ENCODE measurements at regions not wholly inside any gene's neighbourhood (a gene's known extent, or its start where the extent isn't known, plus 50 kb on each side); places are given as distances from the start of the nearest gene placed in this dataset.

DNA sequence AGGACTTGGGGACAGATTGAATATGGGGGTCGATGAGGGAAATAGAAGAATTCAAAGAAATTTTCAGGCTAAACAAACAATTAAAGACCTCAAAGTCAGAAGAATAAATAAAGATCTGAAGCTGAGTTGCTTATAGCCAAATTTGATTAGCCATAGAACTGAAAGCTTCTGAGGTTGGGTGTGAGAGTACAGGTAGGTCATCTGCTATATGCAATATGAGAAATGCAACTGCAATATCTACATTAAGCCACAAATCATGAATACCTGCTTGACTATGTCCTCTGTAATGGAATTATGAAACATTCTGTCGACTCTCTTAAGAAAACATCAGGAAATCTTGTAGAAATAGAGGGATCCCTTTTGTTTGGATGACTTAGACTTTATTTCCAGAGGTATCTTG lies 192.1 kb upstream of the PCDH15 start:
- DNase-seq (ENCODE audit: low read depth in 2 of 2) = no peak

DNA sequence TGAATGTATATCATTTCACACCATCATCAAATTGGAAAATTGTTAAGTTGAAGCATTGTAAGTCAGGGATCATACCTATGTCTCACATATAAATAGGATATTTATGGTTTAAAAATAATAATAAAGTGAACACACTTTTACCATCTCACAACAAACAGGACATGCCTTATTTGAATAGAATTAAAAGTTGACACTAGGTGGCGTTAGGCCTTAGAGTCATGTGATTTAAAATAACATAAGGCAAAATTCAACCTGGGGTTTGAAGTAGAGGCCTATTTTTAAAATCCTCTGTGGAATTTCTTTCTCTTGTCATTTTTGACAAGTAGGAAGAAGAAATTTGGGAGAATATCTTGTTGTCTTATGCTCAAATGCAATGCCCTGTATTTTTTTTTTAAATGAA lies 184.7 kb upstream of the PCDH15 start:
- DNase-seq (ENCODE audit: low read depth in 2 of 2) = no peak

DNA sequence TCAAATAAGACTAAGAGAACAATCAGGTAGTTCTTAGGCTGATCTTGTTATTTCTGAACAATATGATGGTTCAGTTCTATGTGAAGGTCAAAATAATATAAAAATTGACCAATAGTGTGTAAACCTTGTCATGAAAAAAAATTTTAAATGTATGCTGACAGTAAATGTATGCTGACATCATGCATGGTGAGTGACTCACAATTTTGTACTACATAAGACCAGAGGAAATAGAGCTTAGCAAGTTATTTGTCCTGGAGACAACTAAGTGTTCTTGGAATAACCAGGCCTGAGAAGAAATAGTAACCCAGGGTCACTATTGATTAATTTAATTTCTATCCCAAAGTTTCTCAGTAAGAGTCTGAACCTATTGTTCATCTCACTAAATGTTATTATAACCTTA lies 182.2 kb upstream of the PCDH15 start:
- DNase-seq (ENCODE audit: low read depth in 2 of 2) = no peak

DNA sequence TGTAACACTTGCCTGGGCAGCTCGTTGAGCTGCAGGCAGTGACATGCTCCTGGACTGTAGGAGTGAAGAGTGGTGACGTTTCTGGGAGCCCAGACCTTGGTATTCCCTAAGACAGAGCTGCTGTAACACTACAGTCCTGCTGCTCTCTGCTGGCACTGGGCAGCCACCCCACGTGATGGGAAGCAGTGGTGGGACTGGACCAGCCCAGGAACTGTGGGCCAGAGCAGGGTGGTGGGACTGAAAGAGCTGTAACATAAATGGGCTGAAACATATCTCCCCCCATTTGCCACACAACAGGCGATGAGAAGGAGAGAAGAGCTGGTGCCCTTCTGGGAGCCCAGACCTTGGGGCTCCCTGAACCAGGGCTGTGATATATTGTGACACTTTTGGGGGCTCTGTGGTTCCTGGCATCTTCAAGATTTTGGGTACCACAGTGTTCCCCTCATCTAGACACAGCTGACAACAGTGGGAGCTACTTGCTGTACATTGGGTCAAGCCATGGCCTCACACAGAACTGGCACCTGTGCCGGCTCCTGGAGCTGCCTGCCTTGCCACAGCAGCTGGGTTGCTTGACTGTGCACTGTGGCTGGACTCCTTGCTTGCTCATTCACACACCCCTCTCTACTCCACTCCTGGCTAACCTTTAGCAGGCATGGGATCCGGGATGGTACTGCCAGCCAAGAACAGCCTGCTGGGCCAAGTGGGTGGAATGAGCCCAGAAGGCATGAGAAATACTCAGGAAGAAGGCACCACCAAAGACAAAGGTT lies 161.3 kb upstream of the PCDH15 start:
- no peak for DNase-seq (ENCODE audit: low read depth in 2 of 2)

DNA sequence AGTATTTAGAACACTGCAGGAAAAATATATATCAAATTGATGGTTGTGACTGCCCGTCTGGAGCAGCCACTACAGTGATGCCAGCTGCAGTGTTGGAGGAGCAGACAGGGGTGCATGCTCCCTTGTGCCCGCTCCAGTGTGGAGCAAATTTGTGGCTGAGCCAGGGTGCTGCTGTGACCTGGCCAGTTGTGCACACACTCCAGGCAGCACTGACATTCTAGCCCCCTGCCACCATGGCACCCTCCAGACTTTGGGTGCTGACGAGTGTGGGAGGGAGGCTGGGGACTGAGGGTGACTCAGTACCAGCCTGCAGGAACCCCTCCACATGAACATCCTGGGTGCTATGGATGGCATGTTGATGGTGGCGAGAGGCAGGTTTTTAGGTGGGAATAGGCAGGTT lies 160.0 kb upstream of the PCDH15 start:
- no peak for DNase-seq (ENCODE audit: low read depth in 2 of 2)

- DNase-seq (ENCODE audit: low read depth in 2 of 2) = no peak
These were observed 157.8 kb upstream of the PCDH15 start for GRCh38 chr10:54958844-54959243.

DNA sequence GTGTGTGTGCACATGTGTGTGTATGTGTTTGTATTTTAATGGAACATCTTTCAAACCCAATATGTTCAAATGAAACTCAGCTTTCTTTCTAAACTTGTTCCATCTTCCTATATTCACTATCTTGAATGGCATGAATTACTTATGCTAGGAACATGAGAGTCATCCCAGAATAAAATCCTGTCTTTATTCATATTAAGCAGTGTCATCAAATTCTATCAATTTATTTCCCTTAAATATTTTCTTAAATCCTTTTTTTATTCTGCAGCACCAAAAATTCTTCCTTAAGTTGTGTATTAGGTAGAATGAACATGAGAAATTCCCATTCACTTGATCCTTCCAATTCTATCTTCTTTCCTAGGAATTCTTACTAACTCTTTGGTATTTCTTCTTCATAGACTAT lies 146.6 kb upstream of the PCDH15 start:
- no peak for DNase-seq (ENCODE audit: low read depth in 2 of 2)

GRCh38 chr10:54940418-54940817 lies 139.4 kb upstream of the PCDH15 start:
- no peak for DNase-seq (ENCODE audit: low read depth in 2 of 2)

DNA sequence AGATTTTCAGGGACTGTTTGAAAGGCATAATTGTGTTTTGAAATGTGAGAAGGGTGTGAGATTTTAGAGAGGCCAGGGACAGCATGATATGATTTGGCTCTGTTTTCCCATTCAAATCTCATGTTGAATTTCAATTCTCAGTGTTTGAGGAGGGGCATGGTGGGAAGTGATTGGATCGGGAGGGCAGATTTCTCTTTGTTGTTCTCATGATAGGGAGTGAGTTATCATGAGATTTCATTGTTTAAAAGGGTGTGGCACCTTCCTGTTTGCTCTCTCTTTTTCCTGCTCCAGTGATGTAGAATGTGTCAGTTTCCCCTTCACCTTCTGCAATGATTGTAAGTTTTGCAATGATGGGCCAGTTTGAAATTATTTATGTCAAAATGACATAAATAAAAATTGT lies 113.0 kb upstream of the PCDH15 start:
- no peak for DNase-seq (ENCODE audit: low read depth in 2 of 2)

- DNase-seq (ENCODE audit: low read depth in 2 of 2) = no peak
These were observed 108.1 kb upstream of the PCDH15 start for GRCh38 chr10:54909165-54909564.

DNA sequence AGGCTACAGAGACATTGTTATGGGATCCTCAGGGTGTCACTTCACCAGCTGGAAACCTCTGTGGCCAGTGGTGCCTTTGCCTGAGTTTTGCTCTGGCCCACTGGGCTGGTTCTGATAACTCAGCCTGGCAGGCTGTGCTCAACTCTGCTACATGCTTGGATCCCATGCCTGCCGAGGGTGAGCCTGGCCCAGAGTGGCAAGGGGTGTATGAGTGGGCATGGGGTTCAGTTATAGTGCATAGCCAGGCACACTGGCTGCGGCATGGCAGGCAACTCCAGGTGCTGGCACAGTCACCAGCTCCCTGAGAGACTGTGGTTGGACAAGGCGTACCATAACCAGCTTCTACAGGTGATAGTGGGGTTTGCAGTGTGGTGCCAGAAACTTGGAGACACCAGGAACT lies 107.0 kb upstream of the PCDH15 start:
- no peak for DNase-seq (ENCODE audit: low read depth in 2 of 2)

DNA sequence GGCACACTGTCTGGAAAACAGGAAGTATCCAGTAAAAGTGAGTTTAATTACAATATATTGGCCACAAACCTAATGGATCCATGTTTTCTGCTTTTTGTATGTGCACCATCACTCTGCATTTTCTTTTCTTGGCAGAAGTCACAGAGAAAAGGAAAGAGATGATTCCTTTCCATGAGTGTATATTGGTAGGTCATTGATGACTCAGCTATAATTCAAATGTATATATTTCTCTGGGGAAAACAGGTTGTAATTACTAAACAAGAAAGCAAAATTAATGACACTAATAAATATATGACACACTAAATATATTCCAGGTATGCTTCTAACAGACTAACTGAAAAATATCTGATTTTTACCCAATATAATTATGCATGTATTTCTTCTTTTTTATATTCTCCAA lies 105.9 kb upstream of the PCDH15 start:
- DNase-seq (ENCODE audit: low read depth in 2 of 2) = no peak

GRCh38 chr10:54905578-54906192 lies 104.7 kb upstream of the PCDH15 start:
- no peak for DNase-seq (ENCODE audit: low read depth in 2 of 2)

- DNase-seq (ENCODE audit: low read depth in 2 of 2) = no peak
These were observed 103.8 kb upstream of the PCDH15 start for GRCh38 chr10:54904833-54905232.

DNA sequence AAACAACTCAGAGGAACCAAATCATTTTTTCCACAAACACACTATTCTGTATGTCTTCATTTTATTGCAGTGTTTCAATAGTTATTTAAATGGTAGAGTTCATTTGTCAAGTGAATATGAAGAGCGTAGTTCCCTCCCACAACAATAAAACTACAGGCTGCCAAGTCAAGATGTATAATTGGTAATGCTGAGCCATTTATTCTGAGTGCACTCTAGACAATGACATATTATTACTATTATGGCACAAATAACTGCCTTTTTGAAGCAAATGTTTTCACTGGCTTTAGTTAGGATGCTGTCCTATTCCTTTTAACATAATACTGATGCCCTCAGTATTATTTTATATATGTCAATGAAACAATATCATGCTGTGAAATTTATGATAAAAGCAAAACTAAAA lies 102.7 kb upstream of the PCDH15 start:
- no peak for DNase-seq (ENCODE audit: low read depth in 2 of 2)

GRCh38 chr10:54900584-54900983 lies 99.6 kb upstream of the PCDH15 start:
- no peak for DNase-seq (ENCODE audit: low read depth in 2 of 2)

DNA sequence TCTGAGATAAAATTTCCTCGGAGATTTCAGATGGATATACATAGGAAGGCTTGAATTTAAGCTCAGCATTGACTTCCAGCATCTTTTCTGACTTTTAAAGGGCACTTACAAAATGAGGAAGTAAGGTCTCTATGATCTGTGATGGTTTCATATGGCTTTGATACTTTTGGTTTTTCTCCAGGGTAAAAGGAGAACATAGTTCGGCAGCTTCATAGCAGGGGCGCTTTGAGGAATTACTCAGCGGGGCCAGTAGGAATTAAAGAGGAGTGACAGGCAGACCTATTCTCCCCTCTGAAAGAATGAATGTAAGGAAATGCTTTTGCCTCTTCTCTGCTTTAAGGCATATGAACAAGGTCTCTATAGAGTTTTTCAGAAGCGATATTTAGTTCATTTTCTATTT lies 80.0 kb upstream of the PCDH15 start:
- no peak for DNase-seq (ENCODE audit: low read depth in 2 of 2)

- DNase-seq (ENCODE audit: low read depth in 2 of 2) = no peak
These were observed 68.0 kb upstream of the PCDH15 start for GRCh38 chr10:54869022-54869421.

DNA sequence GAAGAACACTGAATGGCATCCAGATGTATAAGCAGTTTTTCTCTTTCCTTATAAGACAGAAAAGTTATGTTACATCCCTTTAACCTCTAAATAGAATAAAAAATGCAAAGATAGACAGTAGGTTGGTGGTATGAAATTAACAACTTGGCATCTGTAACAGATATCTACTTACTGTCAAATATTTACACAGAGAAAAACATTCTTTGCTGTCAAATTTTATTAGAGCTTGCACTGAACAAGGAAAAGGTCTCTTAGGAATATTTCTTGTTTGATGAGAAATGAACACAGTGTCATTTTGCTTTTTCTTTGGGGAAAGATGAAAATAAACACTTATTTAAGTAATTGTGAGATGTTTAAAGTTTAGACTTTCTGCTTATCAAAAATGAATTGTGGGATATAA lies 65.6 kb upstream of the PCDH15 start:
- no peak for DNase-seq (ENCODE audit: low read depth in 2 of 2)

GRCh38 chr10:54854843-54855242 lies 53.8 kb upstream of the PCDH15 start:
- DNase-seq (ENCODE audit: low read depth in 2 of 2) = no peak

GRCh38 chr10:54854389-54854788 lies 53.4 kb upstream of the PCDH15 start:
- no peak for DNase-seq (ENCODE audit: low read depth in 2 of 2)

DNA sequence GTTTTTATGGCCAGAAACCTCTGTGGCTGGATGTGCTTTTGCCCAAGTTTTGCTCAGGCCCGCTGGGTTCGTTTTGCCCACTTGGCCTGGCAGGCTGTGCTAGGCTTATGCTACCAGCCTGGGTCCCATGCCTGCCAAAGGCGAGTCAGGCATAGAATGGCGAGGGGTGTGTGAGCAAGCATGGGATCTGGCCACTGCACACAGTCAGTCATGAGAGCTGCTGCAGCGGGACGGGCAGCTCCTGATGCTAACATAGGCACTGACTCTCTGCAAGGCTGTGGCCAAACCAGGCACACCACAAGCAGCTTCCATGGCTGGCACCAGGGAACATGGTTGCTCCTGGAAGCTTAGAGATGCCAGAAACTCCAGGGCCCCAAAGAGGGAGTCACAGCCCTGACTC lies 52.9 kb upstream of the PCDH15 start:
- no peak for DNase-seq (ENCODE audit: low read depth in 2 of 2)

Measured in stimulated activated CD8-positive, alpha-beta memory T cell treated with anti-CD3 and anti-CD28 coated beads, Interleukin-2, amount 100 ng/mL, for 48 hours (primary cell).